Prostate gland (tissue), 2 donors: ENCODE measurements at regions not wholly inside any gene's neighbourhood (a gene's known extent, or its start where the extent isn't known, plus 50 kb on each side); places are given as distances from the start of the nearest gene placed in this dataset.

ENCODE experiments used
- CTCF ChIP-seq, 4 experiments: fragments of 200-600 bp in 2 of 4; fragments of 450-650 bp in 2 of 4; sonication (generic) in 2 of 4; IDR thresholded peaks; 1 replicate in 3 of 4; 2 replicates in 1 of 4; pipeline ENCODE4 v1.5.1; 2016 to 2019; ENCODE audit warnings: antibody characterized with exemption in 4 of 4, mild to moderate bottlenecking in 2 of 4, moderate library complexity in 2 of 4
- POLR2A ChIP-seq: fragments of 450-650 bp; IDR thresholded peaks from one replicate; pipeline ENCODE4 v1.6.1; 2016; ENCODE audit warnings: antibody characterized with exemption, mild to moderate bottlenecking

- TF ChIP-seq CTCF (IDR thresholded peaks at IDR 0.05) = no peak
- TF ChIP-seq POLR2A = no peak
These were observed 106.9 kb upstream of the ETV6 start for GRCh38 chr12:11542599-11542998.
